GM10266 (cell line): ENCODE measurements at regions not wholly inside any gene's neighbourhood (a gene's known extent, or its start where the extent isn't known, plus 50 kb on each side); places are given as distances from the start of the nearest gene placed in this dataset.

Experiments
- DNase-seq: peaks from one replicate; pipeline ENCODE4 v3.0.0; 2012; ENCODE audit errors: extremely low spot score
- CTCF ChIP-seq: IDR thresholded peaks from 2 replicates; pipeline ENCODE4 v1.5.1; 2012; ENCODE audit warnings: mild to moderate bottlenecking, low read depth; ENCODE audit not compliant: control insufficient read depth, insufficient read depth; ENCODE audit errors: missing control alignments

- no peak for DNase-seq
These were observed 76.2 kb upstream of the ZFHX3 start for GRCh38 chr16:73124097-73124652.

DNA sequence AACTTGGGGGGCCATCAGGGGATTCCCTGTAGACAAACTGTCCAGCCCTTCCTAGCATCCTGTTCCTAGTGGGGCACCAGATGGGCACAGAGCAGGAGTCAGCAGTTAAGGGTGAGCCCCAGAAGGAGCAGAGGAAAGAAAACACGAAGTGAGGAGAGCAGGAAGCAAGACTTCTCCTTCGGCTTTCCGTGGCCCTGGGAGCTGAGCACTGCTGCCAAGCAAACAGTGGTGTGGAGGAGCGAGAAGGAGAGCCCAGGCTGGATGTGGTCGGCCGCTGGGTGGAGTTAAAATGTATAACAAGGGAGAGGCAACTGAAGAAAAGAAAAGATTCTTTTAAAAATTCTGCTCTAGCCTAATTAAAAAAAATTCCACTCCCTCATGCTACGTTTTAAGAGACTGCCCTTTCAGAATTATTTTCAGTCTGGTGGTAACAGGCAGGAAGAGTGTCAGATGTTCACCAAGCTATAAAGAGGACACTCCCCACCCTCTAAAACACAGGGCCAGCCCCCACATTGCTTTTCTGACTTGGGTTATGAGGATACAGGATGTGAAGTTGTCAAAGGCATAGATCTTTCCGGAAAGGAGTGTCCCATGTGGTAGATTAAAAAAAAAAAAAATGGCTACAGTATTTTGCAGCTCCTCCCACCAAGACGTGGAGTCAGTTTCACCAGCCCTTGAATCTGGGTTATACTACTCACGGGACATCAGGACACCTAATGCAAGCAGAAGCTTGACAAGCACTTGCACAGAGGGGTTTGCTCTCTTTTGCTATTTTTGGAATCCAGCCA lies 74.9 kb upstream of the ZFHX3 start:
- no peak for TF ChIP-seq CTCF
- no peak for DNase-seq

More at GRCh38 chr16:73124097-73124652, 76.2 kb upstream of the ZFHX3 start:
- no peak for TF ChIP-seq CTCF

GRCh38 chr16:73116576-73116975 lies 68.6 kb upstream of the ZFHX3 start:
- no peak for TF ChIP-seq CTCF
- no peak for DNase-seq

DNA sequence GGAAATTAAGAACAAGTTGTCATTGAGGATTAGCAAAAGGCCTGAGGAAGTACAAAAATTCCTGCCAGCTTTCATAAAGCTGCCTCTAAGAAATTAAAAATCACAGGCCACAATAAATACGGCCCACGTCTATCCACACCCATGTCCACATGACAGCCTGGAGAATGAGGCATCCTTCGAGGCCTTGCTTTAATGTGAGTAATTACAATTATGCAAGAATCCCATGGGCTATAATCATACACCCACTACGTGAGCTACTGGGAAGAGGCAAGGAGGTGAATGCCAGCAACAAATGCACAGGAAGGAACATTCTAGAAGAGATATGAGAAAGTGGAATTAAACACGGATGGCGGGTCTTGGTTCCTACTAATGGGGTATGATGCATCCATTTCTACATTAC lies 65.4 kb upstream of the ZFHX3 start:
- TF ChIP-seq CTCF, result no peak
- no peak for DNase-seq

GRCh38 chr16:73108195-73108963 lies 60.5 kb upstream of the ZFHX3 start:
- no peak for TF ChIP-seq CTCF
- no peak for DNase-seq

GRCh38 chr16:73107371-73107770 lies 59.4 kb upstream of the ZFHX3 start:
- no peak for DNase-seq
- TF ChIP-seq CTCF, result no peak
